HCT116 (cell line): ENCODE measurements at regions not wholly inside any gene's neighbourhood (a gene's known extent, or its start where the extent isn't known, plus 50 kb on each side); places are given as distances from the start of the nearest gene placed in this dataset.

Experiments used
- ATAC-seq: fragments of 200-7000 bp; cut with Tn5 transposase; 2 replicates; pipeline ENCODE4 v1.9.1; 2020; ENCODE audit warnings: mild to moderate bottlenecking, moderate library complexity
- BruUV-seq: library from RNA; stranded (reverse); fragments of 400-500 nt; replicated peaks from 2 replicates; lab custom pipeline; 2021; lab: Mats Ljungman, UMichigan
- CTCF ChIA-PET: fragments of 300-600 bp; sonication (Branson Sonifier 250); formaldehyde crosslinking; loops from one replicate; lab custom pipeline; 2021; ENCODE audit warnings: antibody characterized with exemption; lab: Charles Lee
- POLR2A ChIA-PET: fragments of 300-600, 350-600 bp; sonication (Branson Sonifier 250); formaldehyde crosslinking; loops from one replicate; lab custom pipeline; 2021; ENCODE audit warnings: antibody characterized with exemption; lab: Charles Lee
- RAD21 ChIA-PET, 2 experiments: fragments of 300-600 bp; sonication (Branson Sonifier 250); formaldehyde crosslinking; loops; one replicate each; lab custom pipeline; 2023; ENCODE audit warnings: low total read pairs in 2 of 2; ENCODE audit not compliant: uncharacterized antibody in 2 of 2, unreplicated experiment in 2 of 2, low non-redundant PET in 1 of 2; lab: Charles Lee
- DNase-seq: peaks from one replicate; pipeline ENCODE4 v3.0.0-alpha.2; 2010; ENCODE audit warnings: low read depth, low spot score
- H2AFZ ChIP-seq: fragments of 200-600 bp; shearing (Covaris generic), sonication (generic); 2 replicates; pipeline ENCODE4 v1.6.1; 2017; ENCODE audit warnings: low read depth, mixed run types, mixed read lengths, antibody characterized with exemption, low read length; ENCODE audit not compliant: poor library complexity, severe bottlenecking
- H3K27ac ChIP-seq: 2 replicates; pipeline ENCODE4 v1.5.1; 2012; ENCODE audit warnings: low read depth, low read length
- H3K27me3 ChIP-seq: fragments of 200-600 bp; sonication (generic); 2 replicates; pipeline ENCODE4 v1.6.1; 2016; ENCODE audit warnings: mixed run types, low read length, mixed read lengths; ENCODE audit not compliant: insufficient read depth
- H3K36me3 ChIP-seq, 2 experiments: fragments of 200-500 bp in 1 of 2; fragments of 200-600 bp in 1 of 2; sonication (Bioruptor generic) in 1 of 2; sonication (generic) in 1 of 2; 2 replicates each; pipeline versions ENCODE4 v1.5.1 to v1.6.1; 2014 to 2016; ENCODE audit warnings: low read length in 2 of 2, inconsistent platforms in 1 of 2, mixed read lengths in 1 of 2, mixed run types in 1 of 2; ENCODE audit not compliant: insufficient read depth in 2 of 2, control insufficient read depth in 1 of 2
- H3K4me1 ChIP-seq, 2 experiments: fragments of 200-600 bp in 1 of 2; sonication (generic) in 1 of 2; 2 replicates each; pipeline versions ENCODE4 v1.5.1 to v1.6.1; 2012 to 2017; ENCODE audit warnings: low read length in 2 of 2, inconsistent platforms in 1 of 2, mild to moderate bottlenecking in 1 of 2, mixed read lengths in 1 of 2, mixed run types in 1 of 2, moderate library complexity in 1 of 2; ENCODE audit not compliant: insufficient read depth in 2 of 2, control insufficient read depth in 1 of 2
- H3K4me2 ChIP-seq: fragments of 200-600 bp; sonication (generic); 2 replicates; pipeline ENCODE4 v1.6.1; 2017; ENCODE audit warnings: mixed run types, low read length, mixed read lengths
- H3K4me3 ChIP-seq, 2 experiments: fragments of 200-600 bp in 1 of 2; sonication (generic) in 1 of 2; replicated peaks in 1 of 2; 2 replicates each; pipeline ENCODE4 v1.5.1; 2011 to 2016; ENCODE audit warnings: low read length in 2 of 2, control low read depth in 1 of 2, low read depth in 1 of 2, mild to moderate bottlenecking in 1 of 2, mixed read lengths in 1 of 2, mixed run types in 1 of 2
- H3K79me2 ChIP-seq: fragments of 200-600 bp; sonication (generic); 2 replicates; pipeline ENCODE4 v1.6.1; 2017; ENCODE audit warnings: mild to moderate bottlenecking, mixed run types, low read length, moderate library complexity, mixed read lengths; ENCODE audit not compliant: insufficient read depth
- H3K9ac ChIP-seq: fragments of 200-600 bp; sonication (generic); 2 replicates; pipeline ENCODE4 v1.6.1; 2016; ENCODE audit warnings: low read length, mixed read lengths
- H3K9me2 ChIP-seq: fragments of 200-600 bp; sonication (generic), shearing (Covaris generic); 2 replicates; pipeline ENCODE4 v1.6.1; 2017; ENCODE audit warnings: mixed run types, mild to moderate bottlenecking, moderate library complexity; ENCODE audit not compliant: insufficient read depth
- H3K9me3 ChIP-seq, 2 experiments: fragments of 200-500 bp in 1 of 2; fragments of 200-600 bp in 1 of 2; sonication (Bioruptor generic) in 1 of 2; sonication (generic) in 1 of 2; 2 replicates each; pipeline ENCODE4 v1.6.1; 2014 to 2017; ENCODE audit warnings: low read length in 2 of 2, mixed read lengths in 2 of 2, inconsistent platforms in 1 of 2, low read depth in 1 of 2, mild to moderate bottlenecking in 1 of 2, mixed run types in 1 of 2, moderate library complexity in 1 of 2; ENCODE audit not compliant: control insufficient read depth in 1 of 2, insufficient read depth in 1 of 2
- H4K20me1 ChIP-seq: fragments of 200-600 bp; sonication (generic), shearing (Covaris generic); 2 replicates; pipeline ENCODE4 v1.6.1; 2017; ENCODE audit warnings: mixed run types, mild to moderate bottlenecking, moderate library complexity; ENCODE audit not compliant: insufficient read depth
- CBX3 ChIP-seq: IDR thresholded peaks from 2 replicates; pipeline ENCODE4 v1.6.1; 2012; ENCODE audit warnings: low read depth
- EGR1 ChIP-seq: IDR thresholded peaks from 2 replicates; pipeline ENCODE4 v1.6.1; 2012; ENCODE audit warnings: low read depth
- EZH2 ChIP-seq: fragments of 200-600 bp; sonication (generic); IDR thresholded peaks from 2 replicates; pipeline ENCODE4 v1.6.1; 2017; ENCODE audit warnings: antibody characterized with exemption, mixed run types
- JUND ChIP-seq: IDR thresholded peaks from 2 replicates; pipeline ENCODE4 v1.6.1; 2012
- MAX ChIP-seq: IDR thresholded peaks from 2 replicates; pipeline ENCODE4 v1.6.1; 2012
- POLR2AphosphoS5 ChIP-seq: IDR thresholded peaks from 2 replicates; pipeline ENCODE4 v1.6.1; 2011; ENCODE audit warnings: mild to moderate bottlenecking, low read depth, low read length, moderate library complexity
- SIN3A ChIP-seq: IDR thresholded peaks from 2 replicates; pipeline ENCODE4 v1.6.1; 2012; ENCODE audit warnings: low read depth
- SP1 ChIP-seq: IDR thresholded peaks from 2 replicates; pipeline ENCODE4 v1.6.1; 2012; ENCODE audit warnings: low read depth
- TCF7L2 ChIP-seq: IDR thresholded peaks from 2 replicates; pipeline ENCODE4 v1.7.0; 2011; ENCODE audit warnings: borderline replicate concordance, inconsistent platforms; ENCODE audit not compliant: insufficient read depth, insufficient read length; ENCODE audit errors: extremely low read depth
- intact Hi-C: fragments of 100-400 bp; cut with micrococcal nuclease; formaldehyde crosslinking; loops from 2 replicates; pipeline ENCODE4 v1.10.0; 2022
- TF ChIP-seq, protein P1 (sequence below): IDR thresholded peaks from 2 replicates; pipeline ENCODE4 v1.6.1; 2012

DNA sequence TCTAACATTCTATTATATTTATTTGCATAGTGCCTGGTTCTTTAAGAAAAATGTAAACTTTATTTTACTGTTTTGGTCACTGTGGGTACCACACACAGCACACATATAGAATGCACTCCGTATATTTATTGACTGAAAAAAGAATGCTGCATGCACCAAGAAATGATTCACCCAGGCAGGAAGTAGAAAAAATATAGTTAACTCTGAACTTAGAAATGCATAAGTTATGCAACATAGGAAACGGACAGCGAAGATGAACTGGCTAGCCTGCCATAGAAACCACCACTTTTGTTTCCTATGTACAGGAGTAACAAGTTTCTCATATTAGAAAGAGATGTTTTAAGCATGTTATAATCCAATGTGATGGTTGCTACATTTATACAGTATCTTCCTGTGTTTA, 635.8 kb downstream of the DSC3 start:
- Histone ChIP-seq H4K20me1 (no peaks in the 10 kb centered on the region), H3K9ac (no peak overlapping the region), H3K27me3 (no peaks in the 10 kb centered on the region), H3K4me2 (no peak overlapping the region), H3K27ac (no peak overlapping the region), H3K4me1 (no peaks in the 10 kb centered on the region), H3K9me2 (no peaks in the 10 kb centered on the region), H3K4me3 (no peak overlapping the region), H3K9me3 (peaks cover 0 to 5% of the 10 kb centered on the region in 2 experiments; a peak in 1 of 4 replicates), H3K36me3 (no peaks in the 10 kb centered on the region), H3K79me2 (no peaks in the 10 kb centered on the region), H2AFZ (no peak overlapping the region)
- ATAC-seq (no peak), DNase-seq (no peak)
- intact Hi-C loops, result no loop called here
- CTCF ChIA-PET, result no interaction called here
- RAD21 ChIA-PET, result no interaction called here
- no peak for TF ChIP-seq MAX
- TF ChIP-seq EZH2, result no peak
- TF ChIP-seq JUND, result no peak
- TF ChIP-seq, protein P1, sequence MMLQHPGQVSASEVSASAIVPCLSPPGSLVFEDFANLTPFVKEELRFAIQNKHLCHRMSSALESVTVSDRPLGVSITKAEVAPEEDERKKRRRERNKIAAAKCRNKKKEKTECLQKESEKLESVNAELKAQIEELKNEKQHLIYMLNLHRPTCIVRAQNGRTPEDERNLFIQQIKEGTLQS, result no peak
- POLR2A ChIA-PET, result no interaction called here
- BruUV-seq, result no TSS peak

GRCh38 chr18:30405038-30405437, 637.5 kb downstream of the DSC3 start:
- ChIA-PET CTCF (no interaction called here), POLR2A (no interaction called here), RAD21 (no interaction called here)
- H4K20me1 ChIP-seq, result no peaks in the 10 kb centered on the region
- no peaks in the 10 kb centered on the region for H3K36me3 ChIP-seq
- TF ChIP-seq SP1 (no peak), TCF7L2 (no peak), SIN3A (no peak), EGR1 (no peak), POLR2AphosphoS5 (no peak), CBX3 (no peak)
- no peak overlapping the region for H2AFZ ChIP-seq
- no peaks in the 10 kb centered on the region for H3K9me2 ChIP-seq
- no peaks in the 10 kb centered on the region for H3K4me1 ChIP-seq
- H3K27me3 ChIP-seq, result no peaks in the 10 kb centered on the region
- H3K9me3 ChIP-seq, result peaks cover 0 to 5% of the 10 kb centered on the region in 2 experiments; a peak in 1 of 4 replicates
- H3K27ac ChIP-seq, result no peak overlapping the region
- DNase-seq, result no peak
- no peak overlapping the region for H3K4me2 ChIP-seq
- no TSS peak for BruUV-seq
- intact Hi-C loops, result no loop called here
- no peak overlapping the region for H3K9ac ChIP-seq
- H3K79me2 ChIP-seq, result no peaks in the 10 kb centered on the region
- no peak overlapping the region for H3K4me3 ChIP-seq
- ATAC-seq, result no peak
